Hepatocyte (in vitro differentiated cells): ENCODE measurements at regions not wholly inside any gene's neighbourhood (a gene's known extent, or its start where the extent isn't known, plus 50 kb on each side); places are given as distances from the start of the nearest gene placed in this dataset.

Source experiments
- DNase-seq: peaks from one replicate; pipeline ENCODE4 v3.0.0-alpha.2; 2016; ENCODE audit warnings: low spot score
- H2AFZ ChIP-seq: fragments of 200-600 bp; sonication (generic); 2 replicates; pipeline ENCODE4 v1.6.0; 2016; ENCODE audit warnings: antibody characterized with exemption, mild to moderate bottlenecking
- H3K27ac ChIP-seq: fragments of 200-600 bp; sonication (generic); 2 replicates; pipeline ENCODE4 v1.5.1; 2016; ENCODE audit warnings: mild to moderate bottlenecking
- H3K27me3 ChIP-seq: fragments of 200-600 bp; sonication (generic); 2 replicates; pipeline ENCODE4 v1.6.1; 2016
- H3K36me3 ChIP-seq: fragments of 200-600 bp; sonication (generic); replicated peaks from 2 replicates; pipeline ENCODE4 v1.5.1; 2016; ENCODE audit warnings: low read depth; ENCODE audit not compliant: insufficient read depth
- H3K4me1 ChIP-seq: fragments of 200-600 bp; sonication (generic); 2 replicates; pipeline ENCODE4 v1.5.1; 2016; ENCODE audit warnings: mild to moderate bottlenecking, moderate library complexity; ENCODE audit not compliant: insufficient read depth
- H3K4me2 ChIP-seq: fragments of 200-600 bp; sonication (generic); 2 replicates; pipeline ENCODE4 v1.6.0; 2016
- H3K4me3 ChIP-seq: fragments of 200-600 bp; sonication (generic); 2 replicates; pipeline ENCODE4 v1.5.1; 2016; ENCODE audit warnings: mild to moderate bottlenecking
- H3K79me2 ChIP-seq: fragments of 200-600 bp; sonication (generic); 2 replicates; pipeline ENCODE4 v1.6.0; 2017; ENCODE audit warnings: mild to moderate bottlenecking
- H3K9me2 ChIP-seq: fragments of 200-600 bp; sonication (generic); replicated peaks from 2 replicates; pipeline ENCODE4 v1.6.0; 2017; ENCODE audit warnings: mild to moderate bottlenecking; ENCODE audit not compliant: insufficient read depth
- H3K9me3 ChIP-seq: fragments of 200-600 bp; sonication (generic); 2 replicates; pipeline ENCODE4 v1.5.1; 2016; ENCODE audit warnings: low read depth, mild to moderate bottlenecking
- H4K20me1 ChIP-seq: fragments of 200-600 bp; sonication (generic); 2 replicates; pipeline ENCODE4 v1.6.0; 2016; ENCODE audit warnings: mild to moderate bottlenecking; ENCODE audit not compliant: insufficient read depth, poor library complexity, severe bottlenecking
- EZH2 ChIP-seq: fragments of 200-600 bp; sonication (generic); IDR thresholded peaks from 2 replicates; pipeline ENCODE4 v1.6.1; 2016; ENCODE audit warnings: antibody characterized with exemption, mild to moderate bottlenecking, borderline replicate concordance
- EZH2phosphoT487 ChIP-seq: fragments of 200-600 bp; sonication (generic); IDR thresholded peaks from one replicate; pipeline ENCODE4 v1.6.1; 2018; ENCODE audit warnings: antibody characterized with exemption, mild to moderate bottlenecking, low read depth, moderate library complexity; ENCODE audit not compliant: unreplicated experiment, severe bottlenecking
- WGBS: methylation state at CpG from one replicate; pipeline ENCODE4 v1.1.6; 2016; ENCODE audit warnings: low lambda C conversion rate; ENCODE audit errors: missing lambda C conversion rate; 5-methylcytosine and 5-hydroxymethylcytosine counted together
- TF ChIP-seq, protein P1 (sequence below): fragments of 200-600 bp; sonication (generic); IDR thresholded peaks from 2 replicates; pipeline ENCODE4 v1.5.1; 2016; ENCODE audit warnings: antibody characterized with exemption, mild to moderate bottlenecking; ENCODE audit not compliant: poor library complexity

DNA sequence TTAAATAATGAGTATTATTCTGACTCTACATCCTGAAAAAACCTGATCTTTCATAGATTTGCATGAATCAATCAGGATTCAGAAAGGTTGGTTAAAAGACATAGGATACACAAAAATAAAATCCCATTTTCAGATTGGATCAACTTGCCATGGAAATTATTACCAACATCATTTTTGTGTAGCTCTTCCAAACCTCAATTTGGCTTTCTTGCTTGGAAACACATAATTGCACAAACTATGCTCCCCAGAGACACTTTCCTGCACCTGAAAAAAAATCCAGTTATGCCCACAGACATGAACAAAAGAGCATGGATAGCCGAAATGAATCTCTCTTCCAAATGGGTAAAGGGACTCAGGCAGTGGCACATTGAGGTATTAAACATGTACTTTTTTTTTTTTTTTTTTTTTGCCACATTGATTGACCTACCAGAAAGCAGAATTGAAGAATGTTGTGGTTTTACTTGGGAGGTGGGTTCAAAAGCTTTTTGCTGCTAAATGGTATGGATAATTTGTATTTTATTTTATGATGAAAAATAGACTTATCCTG is 135.4 kb upstream of the FBN2 start:
- H4K20me1 ChIP-seq: no peaks in the 10 kb centered on the region
- no peak overlapping the region for H3K4me3 ChIP-seq
- H3K4me1 ChIP-seq: no peaks in the 10 kb centered on the region
- no peaks in the 10 kb centered on the region for H3K9me2 ChIP-seq
- no peaks in the 10 kb centered on the region for H3K36me3 ChIP-seq
- H3K9me3 ChIP-seq: no peaks in the 10 kb centered on the region
- 86% methylated on average over 1 of the region's 1 CpG for whole genome bisulfite sequencing
- DNase-seq: no peak
- H3K4me2 ChIP-seq: no peak overlapping the region
- H3K27ac ChIP-seq: no peak overlapping the region
- H3K27me3 ChIP-seq: no peaks in the 10 kb centered on the region
- TF ChIP-seq EZH2 (no peak), EZH2phosphoT487 (no peak)
- TF ChIP-seq, protein P1, sequence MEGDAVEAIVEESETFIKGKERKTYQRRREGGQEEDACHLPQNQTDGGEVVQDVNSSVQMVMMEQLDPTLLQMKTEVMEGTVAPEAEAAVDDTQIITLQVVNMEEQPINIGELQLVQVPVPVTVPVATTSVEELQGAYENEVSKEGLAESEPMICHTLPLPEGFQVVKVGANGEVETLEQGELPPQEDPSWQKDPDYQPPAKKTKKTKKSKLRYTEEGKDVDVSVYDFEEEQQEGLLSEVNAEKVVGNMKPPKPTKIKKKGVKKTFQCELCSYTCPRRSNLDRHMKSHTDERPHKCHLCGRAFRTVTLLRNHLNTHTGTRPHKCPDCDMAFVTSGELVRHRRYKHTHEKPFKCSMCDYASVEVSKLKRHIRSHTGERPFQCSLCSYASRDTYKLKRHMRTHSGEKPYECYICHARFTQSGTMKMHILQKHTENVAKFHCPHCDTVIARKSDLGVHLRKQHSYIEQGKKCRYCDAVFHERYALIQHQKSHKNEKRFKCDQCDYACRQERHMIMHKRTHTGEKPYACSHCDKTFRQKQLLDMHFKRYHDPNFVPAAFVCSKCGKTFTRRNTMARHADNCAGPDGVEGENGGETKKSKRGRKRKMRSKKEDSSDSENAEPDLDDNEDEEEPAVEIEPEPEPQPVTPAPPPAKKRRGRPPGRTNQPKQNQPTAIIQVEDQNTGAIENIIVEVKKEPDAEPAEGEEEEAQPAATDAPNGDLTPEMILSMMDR: no peak
- no peak overlapping the region for H2AFZ ChIP-seq
- no peaks in the 10 kb centered on the region for H3K79me2 ChIP-seq

DNA sequence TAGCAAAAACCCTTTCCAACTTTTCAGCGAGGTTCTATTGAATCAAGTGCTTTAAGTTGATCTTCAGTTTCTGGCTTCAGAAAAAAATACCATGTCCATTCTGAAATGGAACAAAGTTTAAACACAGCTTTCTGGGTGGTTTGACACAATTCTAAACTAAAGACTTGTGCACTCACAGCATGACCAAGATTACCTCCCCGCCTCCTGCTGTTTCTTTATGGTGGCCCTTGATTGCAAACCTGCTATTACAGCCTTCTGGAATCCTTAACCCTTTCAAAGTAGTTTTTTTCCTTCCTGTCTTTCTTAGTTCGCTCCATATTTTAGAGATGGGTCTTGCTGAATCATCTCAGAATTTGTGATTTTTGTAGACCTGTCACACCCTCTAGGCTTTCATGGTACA is 135.9 kb upstream of the FBN2 start:
- Histone ChIP-seq H3K79me2 (no peaks in the 10 kb centered on the region), H3K27ac (no peak overlapping the region), H3K27me3 (no peaks in the 10 kb centered on the region), H3K36me3 (no peaks in the 10 kb centered on the region), H3K4me2 (no peak overlapping the region), H3K9me2 (no peaks in the 10 kb centered on the region), H3K9me3 (no peaks in the 10 kb centered on the region), H4K20me1 (no peaks in the 10 kb centered on the region), H2AFZ (no peak overlapping the region), H3K4me3 (no peak overlapping the region), H3K4me1 (no peaks in the 10 kb centered on the region)
- TF ChIP-seq, protein P1: no peak
- TF ChIP-seq EZH2 (no peak), EZH2phosphoT487 (no peak)
- no peak for DNase-seq
- WGBS: 78% methylated on average over 3 of the region's 3 CpGs

DNA sequence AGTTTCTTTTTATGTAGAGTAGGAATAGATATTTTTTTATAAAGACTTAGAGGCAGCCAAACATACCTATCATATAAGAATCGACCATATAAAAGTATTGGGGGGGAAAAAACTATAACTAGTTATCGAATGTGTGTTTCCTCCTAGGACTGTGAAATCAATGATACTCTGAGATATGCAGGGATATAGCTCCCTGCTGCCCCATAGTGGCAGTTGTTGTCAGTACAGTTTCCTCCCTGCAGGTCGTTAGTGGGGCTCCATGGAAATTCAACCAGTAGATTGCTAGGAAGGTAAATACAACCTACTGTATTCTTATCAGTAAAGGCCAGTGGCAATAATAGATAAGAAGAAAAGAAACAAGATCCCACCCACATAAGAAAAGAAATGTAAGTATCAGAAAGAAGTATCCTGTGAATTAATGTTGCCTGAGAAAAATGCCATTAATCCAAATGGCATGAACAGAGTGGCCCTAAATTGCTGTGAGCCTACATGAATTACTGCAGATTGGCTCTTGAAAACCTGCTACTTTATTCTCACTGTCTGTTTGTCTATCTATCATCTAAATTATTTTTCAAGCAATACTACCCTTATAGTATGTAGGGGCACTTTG is 136.9 kb upstream of the FBN2 start:
- H3K79me2 ChIP-seq: no peaks in the 10 kb centered on the region
- DNase-seq: peak; percentile 55
- H3K4me2 ChIP-seq: no peak overlapping the region
- no peak overlapping the region for H2AFZ ChIP-seq
- no peaks in the 10 kb centered on the region for H3K4me1 ChIP-seq
- 59% methylated on average over 3 of the region's 3 CpGs for WGBS
- no peak overlapping the region for H3K4me3 ChIP-seq
- H3K9me3 ChIP-seq: no peaks in the 10 kb centered on the region
- no peak overlapping the region for H3K27ac ChIP-seq
- TF ChIP-seq, protein P1: peak; percentile 54
- TF ChIP-seq EZH2phosphoT487: no peak
- TF ChIP-seq EZH2: no peak
- no peaks in the 10 kb centered on the region for H3K36me3 ChIP-seq
- H3K27me3 ChIP-seq: no peaks in the 10 kb centered on the region
- H4K20me1 ChIP-seq: no peaks in the 10 kb centered on the region
- H3K9me2 ChIP-seq: no peaks in the 10 kb centered on the region
